ENCODE measurements at regions not wholly inside any gene's neighbourhood (a gene's known extent, or its start where the extent isn't known, plus 50 kb on each side); places are given as distances from the start of the nearest gene placed in this dataset.
A peak's percentile ranks its signal among the peaks of the same experiment; 100 is the strongest.
"Not testable (repeated sequence)": the region's sequence is repeated elsewhere in the genome, so short reads cannot be mapped to it uniquely, and the experiment has no call there.

DNA sequence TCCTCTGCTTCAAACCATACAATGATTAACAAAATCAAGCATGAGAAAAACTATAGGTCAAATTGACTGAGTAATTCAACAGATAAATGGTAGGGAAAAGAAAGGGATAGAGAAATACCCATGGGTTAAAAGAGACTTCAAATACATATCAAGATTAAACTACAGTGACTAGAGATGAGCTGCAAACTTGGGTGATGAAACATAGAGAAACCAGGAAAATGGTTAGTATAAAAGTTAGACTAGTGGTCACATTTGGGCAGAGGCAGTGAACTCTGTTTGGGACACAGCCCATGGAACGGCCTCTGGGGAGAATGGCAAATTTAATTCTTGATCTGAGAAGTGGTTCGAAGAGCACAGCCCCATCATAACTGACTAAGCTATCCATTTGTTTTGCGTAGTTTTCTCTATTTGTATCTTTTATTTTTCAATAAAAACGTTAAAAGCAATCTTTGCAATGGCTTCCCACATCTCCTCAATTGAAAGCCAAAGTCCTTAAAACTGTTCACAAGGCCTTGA, 99.4 kb downstream of the APIP start:
- no peaks in the 10 kb centered on the region for H3K36me3 ChIP-seq (ENCODE audit: control insufficient read depth, insufficient read depth, low read length)
- no peak overlapping the region for H3K27ac ChIP-seq (ENCODE audit: low read depth, low read length, severe bottlenecking)
- WGBS, 2 experiments (ENCODE audit: insufficient coverage in 2 of 2) = 80 to 97% methylated on average over 2 to 4 of the region's 4 CpGs
- H3K4me3 ChIP-seq (ENCODE audit: extremely low read depth, insufficient read depth, low read length, poor library complexity, severe bottlenecking) = no peak overlapping the region
- H3K9me3 ChIP-seq (ENCODE audit: control insufficient read depth, low read length) = peaks cover 6% of the 10 kb centered on the region
- no peaks in the 10 kb centered on the region for H3K4me1 ChIP-seq (ENCODE audit: control insufficient read depth, insufficient read depth, low read length, poor library complexity, severe bottlenecking)

DNA sequence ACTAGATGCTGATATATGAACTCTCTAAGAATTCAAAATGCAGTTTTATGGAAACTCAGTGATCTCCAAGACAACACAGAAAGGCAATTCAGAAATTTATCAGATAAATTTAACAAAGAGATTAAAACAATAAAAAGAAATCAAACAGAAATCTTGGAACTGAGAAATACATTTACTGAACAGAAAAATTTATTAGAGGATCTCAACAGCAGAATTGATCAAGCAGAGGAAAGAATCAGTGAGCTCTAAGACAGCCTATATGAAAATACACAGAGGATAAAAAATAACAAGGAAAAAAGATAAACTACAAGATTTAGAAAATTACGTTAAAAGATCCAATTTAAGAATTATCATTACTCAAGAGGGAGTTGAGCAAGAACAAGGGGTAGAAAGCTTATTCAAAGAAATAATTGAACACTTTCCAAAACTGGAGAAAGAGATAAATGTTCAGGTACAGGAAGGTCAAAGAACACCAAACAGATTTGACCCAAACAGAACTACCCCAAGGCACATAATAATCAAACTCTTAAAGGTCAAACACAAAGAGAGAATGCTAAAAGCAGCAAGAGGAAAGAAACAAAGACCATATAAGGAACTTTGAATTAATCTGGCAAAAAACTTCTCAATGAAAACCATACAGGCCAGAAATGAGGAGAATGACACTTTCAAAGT, 103.1 kb downstream of the APIP start:
- no peak overlapping the region for H3K4me3 ChIP-seq (ENCODE audit: extremely low read depth, insufficient read depth, low read length, poor library complexity, severe bottlenecking)
- peaks cover 4% of the 10 kb centered on the region for H3K4me1 ChIP-seq (ENCODE audit: control insufficient read depth, insufficient read depth, low read length, poor library complexity, severe bottlenecking)
- H3K27ac ChIP-seq (ENCODE audit: low read depth, low read length, severe bottlenecking) = no peak overlapping the region
- no peaks in the 10 kb centered on the region for H3K36me3 ChIP-seq (ENCODE audit: control insufficient read depth, insufficient read depth, low read length)
- no peaks in the 10 kb centered on the region for H3K9me3 ChIP-seq (ENCODE audit: control insufficient read depth, low read length)
- WGBS, 2 experiments (ENCODE audit: insufficient coverage in 2 of 2) = no CpG with 5 or more reads among the region's 1 CpG

DNA sequence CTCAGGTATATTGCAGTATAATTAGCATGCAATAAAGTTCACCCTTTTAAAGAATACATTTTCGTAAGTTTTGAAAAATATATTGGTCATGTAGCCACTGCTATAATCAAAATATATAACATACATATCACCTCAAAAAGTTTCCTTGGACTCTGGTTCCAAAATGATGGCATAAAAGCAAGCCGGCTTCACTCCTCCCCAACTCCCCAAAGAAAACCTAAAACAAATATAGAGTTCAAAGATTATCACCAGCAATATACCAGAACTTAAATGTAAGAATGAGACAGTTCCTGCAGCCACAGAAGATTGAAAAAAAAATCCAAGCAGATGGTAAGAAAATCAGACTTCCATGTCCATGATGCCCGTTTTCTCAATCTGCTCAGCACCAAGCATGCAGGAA, 104.3 kb downstream of the APIP start:
- no peaks in the 10 kb centered on the region for H3K36me3 ChIP-seq (ENCODE audit: control insufficient read depth, insufficient read depth, low read length)
- no peak overlapping the region for H3K27ac ChIP-seq (ENCODE audit: low read depth, low read length, severe bottlenecking)
- 100% methylated on average over 1 of the region's 3 CpGs; no CpG with 5 or more reads in 1 of the 2 experiments for WGBS, 2 experiments (ENCODE audit: insufficient coverage in 2 of 2)
- no peak overlapping the region for H3K4me3 ChIP-seq (ENCODE audit: extremely low read depth, insufficient read depth, low read length, poor library complexity, severe bottlenecking)
- H3K4me1 ChIP-seq (ENCODE audit: control insufficient read depth, insufficient read depth, low read length, poor library complexity, severe bottlenecking) = peaks cover 4% of the 10 kb centered on the region
- H3K9me3 ChIP-seq (ENCODE audit: control insufficient read depth, low read length) = no peaks in the 10 kb centered on the region

DNA sequence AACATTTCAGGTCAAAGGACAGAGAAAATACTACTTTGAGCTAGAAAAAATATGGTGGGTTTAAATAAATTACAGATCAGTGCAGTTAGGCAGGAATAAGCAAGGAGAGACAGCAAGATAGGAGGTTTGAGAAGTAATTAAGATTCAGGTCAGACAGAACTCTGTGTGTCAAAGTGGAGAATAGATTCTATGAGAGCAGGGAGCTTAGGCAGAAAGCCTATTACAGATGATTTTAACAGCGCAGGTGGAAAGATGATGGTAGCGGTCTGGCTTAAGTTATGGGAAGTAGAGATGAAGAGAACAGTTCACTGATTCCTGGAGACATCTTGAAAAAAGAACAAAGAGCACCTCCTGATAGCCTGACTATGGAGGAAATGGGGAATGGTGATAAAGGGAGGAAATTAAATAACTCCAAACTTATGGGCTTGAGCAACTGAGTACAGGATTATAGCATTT, 106.0 kb downstream of the APIP start:
- H3K36me3 ChIP-seq (ENCODE audit: control insufficient read depth, insufficient read depth, low read length) = no peaks in the 10 kb centered on the region
- H3K27ac ChIP-seq (ENCODE audit: low read depth, low read length, severe bottlenecking) = peak overlapping the region; percentile 60
- 86 to 97% methylated on average over 2 of the region's 2 CpGs for WGBS, 2 experiments (ENCODE audit: insufficient coverage in 2 of 2)
- H3K9me3 ChIP-seq (ENCODE audit: control insufficient read depth, low read length) = no peaks in the 10 kb centered on the region
- no peak overlapping the region for H3K4me3 ChIP-seq (ENCODE audit: extremely low read depth, insufficient read depth, low read length, poor library complexity, severe bottlenecking)
- peaks cover 4% of the 10 kb centered on the region for H3K4me1 ChIP-seq (ENCODE audit: control insufficient read depth, insufficient read depth, low read length, poor library complexity, severe bottlenecking)

DNA sequence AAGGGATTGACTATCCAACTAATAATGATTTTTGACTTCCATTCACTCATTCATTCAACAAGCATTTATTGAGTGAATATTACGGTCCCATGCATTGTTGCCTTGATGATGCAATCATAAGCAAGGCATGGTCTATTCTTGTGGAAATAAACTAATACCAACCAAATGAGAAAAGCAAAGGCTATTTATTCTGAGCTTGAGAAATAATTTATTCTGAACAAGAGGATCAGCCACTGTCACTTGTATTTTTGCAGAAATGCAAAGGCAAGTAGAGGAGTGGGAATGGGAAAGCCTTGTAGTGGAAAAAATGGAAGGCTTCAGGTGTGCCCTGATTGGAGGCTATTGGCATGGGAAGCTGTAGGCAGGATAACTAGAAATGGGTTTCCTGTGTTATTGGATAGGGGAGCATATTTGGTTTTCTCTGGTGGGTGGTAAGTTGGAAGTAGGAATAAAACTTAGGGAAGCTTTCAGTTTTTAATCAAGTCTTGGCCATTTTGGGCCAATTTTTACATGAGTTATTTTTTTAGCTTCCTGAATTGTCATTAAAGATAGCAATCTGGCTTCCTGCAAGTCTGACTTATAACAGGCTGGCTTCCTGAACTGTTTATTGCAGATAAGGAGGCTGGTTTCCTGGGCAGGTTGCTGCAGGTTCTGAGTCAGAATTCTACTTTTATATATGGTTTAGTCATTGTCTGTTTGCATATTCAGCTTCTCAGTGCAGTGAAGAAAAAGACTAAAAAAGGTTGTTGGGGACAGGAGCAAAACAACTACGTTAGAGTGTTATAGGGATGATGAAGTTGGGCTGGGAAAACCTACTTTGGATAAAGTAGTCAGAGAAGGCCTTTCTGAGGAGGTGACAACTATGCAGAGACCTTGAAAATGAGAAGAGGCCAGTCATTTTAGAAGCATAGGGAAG, 106.7 kb downstream of the APIP start:
- Histone ChIP-seq H3K36me3 (ENCODE audit: control insufficient read depth, insufficient read depth, low read length) (no peaks in the 10 kb centered on the region), H3K4me1 (ENCODE audit: control insufficient read depth, insufficient read depth, low read length, poor library complexity, severe bottlenecking) (peaks cover 4% of the 10 kb centered on the region), H3K27ac (ENCODE audit: low read depth, low read length, severe bottlenecking) (peak overlapping the region; percentile 60), H3K9me3 (ENCODE audit: control insufficient read depth, low read length) (no peaks in the 10 kb centered on the region), H3K4me3 (ENCODE audit: extremely low read depth, insufficient read depth, low read length, poor library complexity, severe bottlenecking) (no peak overlapping the region)
- 86 to 100% methylated on average over 1 of the region's 2 CpGs for WGBS, 2 experiments (ENCODE audit: insufficient coverage in 2 of 2)

DNA sequence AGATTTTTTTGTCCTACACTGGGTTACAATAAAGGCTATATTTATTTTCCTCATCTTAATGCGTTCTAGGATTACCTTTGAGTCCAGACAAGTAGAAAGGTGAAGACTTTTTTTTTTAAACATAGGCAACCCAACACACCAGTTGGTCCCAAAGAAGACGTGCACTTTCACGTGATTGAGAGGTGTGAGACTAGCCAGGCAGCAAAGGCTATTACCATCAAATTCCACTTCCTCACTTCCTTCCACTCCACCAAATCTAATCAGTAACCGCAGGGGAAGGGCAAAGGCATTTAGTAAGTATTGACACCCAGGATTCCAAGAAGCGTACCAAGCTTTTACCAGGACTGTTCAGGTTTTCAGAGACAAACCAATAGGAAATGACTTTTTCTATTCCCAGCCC, 109.3 kb downstream of the APIP start:
- H3K36me3 ChIP-seq (ENCODE audit: control insufficient read depth, insufficient read depth, low read length) = no peaks in the 10 kb centered on the region
- peaks cover 4% of the 10 kb centered on the region for H3K4me1 ChIP-seq (ENCODE audit: control insufficient read depth, insufficient read depth, low read length, poor library complexity, severe bottlenecking)
- H3K4me3 ChIP-seq (ENCODE audit: extremely low read depth, insufficient read depth, low read length, poor library complexity, severe bottlenecking) = no peak overlapping the region
- H3K9me3 ChIP-seq (ENCODE audit: control insufficient read depth, low read length) = no peaks in the 10 kb centered on the region
- 87 to 100% methylated on average over 1 to 4 of the region's 5 CpGs for WGBS, 2 experiments (ENCODE audit: insufficient coverage in 2 of 2)
- no peak overlapping the region for H3K27ac ChIP-seq (ENCODE audit: low read depth, low read length, severe bottlenecking)

DNA sequence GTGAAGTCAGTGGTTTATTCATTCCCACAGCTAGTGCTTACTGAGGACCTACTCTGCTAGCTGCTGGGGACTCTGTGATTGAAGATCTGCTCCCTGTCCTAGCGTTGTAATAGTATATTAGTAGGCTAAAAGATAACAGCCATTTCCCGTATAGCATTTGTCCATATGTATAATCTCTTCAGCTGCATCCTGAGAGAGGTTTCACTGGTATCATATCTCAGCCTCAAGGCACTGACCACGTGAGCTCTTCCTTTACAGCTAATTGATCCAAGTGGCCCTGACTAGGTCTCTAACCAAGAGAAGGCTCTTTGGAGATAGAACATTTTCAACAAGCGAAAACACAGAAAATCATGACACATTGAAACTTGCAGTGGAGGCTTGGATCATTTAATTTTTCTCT, 110.2 kb downstream of the APIP start:
- 91 to 100% methylated on average over 2 to 3 of the region's 4 CpGs for WGBS, 2 experiments (ENCODE audit: insufficient coverage in 2 of 2)
- H3K4me1 ChIP-seq (ENCODE audit: control insufficient read depth, insufficient read depth, low read length, poor library complexity, severe bottlenecking) = peaks cover 4% of the 10 kb centered on the region
- no peak overlapping the region for H3K27ac ChIP-seq (ENCODE audit: low read depth, low read length, severe bottlenecking)
- H3K4me3 ChIP-seq (ENCODE audit: extremely low read depth, insufficient read depth, low read length, poor library complexity, severe bottlenecking) = no peak overlapping the region
- H3K36me3 ChIP-seq (ENCODE audit: control insufficient read depth, insufficient read depth, low read length) = no peaks in the 10 kb centered on the region
- H3K9me3 ChIP-seq (ENCODE audit: control insufficient read depth, low read length) = no peaks in the 10 kb centered on the region

DNA sequence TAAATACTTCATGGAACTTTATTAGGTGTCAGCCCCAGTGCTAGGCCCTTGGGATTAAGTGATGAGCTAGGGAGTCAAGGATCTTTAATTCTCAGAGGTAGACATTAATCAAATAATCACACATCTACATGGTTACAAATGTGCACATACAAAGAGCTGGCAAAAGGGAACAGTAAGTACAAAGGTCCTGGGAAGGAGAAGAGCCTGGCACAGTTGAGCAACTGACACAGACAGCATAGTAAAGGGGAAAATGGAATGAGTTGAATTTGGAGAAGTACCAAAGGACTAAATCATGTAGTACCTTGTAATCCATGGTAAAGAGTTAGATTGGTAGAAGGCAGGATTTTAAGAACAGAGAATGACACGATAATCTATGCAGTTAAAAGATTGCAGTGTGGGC, 116.3 kb downstream of the APIP start:
- Histone ChIP-seq H3K36me3 (ENCODE audit: control insufficient read depth, insufficient read depth, low read length) (no peaks in the 10 kb centered on the region), H3K4me3 (ENCODE audit: extremely low read depth, insufficient read depth, low read length, poor library complexity, severe bottlenecking) (no peak overlapping the region), H3K4me1 (ENCODE audit: control insufficient read depth, insufficient read depth, low read length, poor library complexity, severe bottlenecking) (no peaks in the 10 kb centered on the region), H3K9me3 (ENCODE audit: control insufficient read depth, low read length) (peaks cover 2% of the 10 kb centered on the region), H3K27ac (ENCODE audit: low read depth, low read length, severe bottlenecking) (no peak overlapping the region)
- 100% methylated on average over 1 of the region's 1 CpG for WGBS, 2 experiments (ENCODE audit: insufficient coverage in 2 of 2)

DNA sequence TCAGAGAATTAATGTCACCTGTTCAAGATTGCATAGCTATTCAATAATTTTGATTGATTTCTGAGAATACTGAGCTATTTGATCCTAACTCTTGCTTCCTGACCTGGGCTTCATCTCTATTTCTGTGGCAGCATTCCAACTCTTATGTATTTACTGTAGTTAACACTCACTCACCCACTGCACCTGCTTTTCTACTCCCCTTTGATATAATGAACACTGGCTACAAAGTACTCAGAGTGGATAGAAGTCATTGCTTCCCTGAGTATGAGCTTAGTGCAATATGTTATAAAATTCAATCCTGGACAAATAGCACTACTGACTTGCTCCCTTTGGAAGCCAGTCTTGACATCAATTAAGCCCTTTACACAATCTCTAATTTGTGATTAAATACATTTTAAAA, 117.2 kb downstream of the APIP start:
- Histone ChIP-seq H3K4me3 (ENCODE audit: extremely low read depth, insufficient read depth, low read length, poor library complexity, severe bottlenecking) (no peak overlapping the region), H3K9me3 (ENCODE audit: control insufficient read depth, low read length) (peaks cover 2% of the 10 kb centered on the region), H3K4me1 (ENCODE audit: control insufficient read depth, insufficient read depth, low read length, poor library complexity, severe bottlenecking) (no peaks in the 10 kb centered on the region), H3K36me3 (ENCODE audit: control insufficient read depth, insufficient read depth, low read length) (no peaks in the 10 kb centered on the region), H3K27ac (ENCODE audit: low read depth, low read length, severe bottlenecking) (no peak overlapping the region)

DNA sequence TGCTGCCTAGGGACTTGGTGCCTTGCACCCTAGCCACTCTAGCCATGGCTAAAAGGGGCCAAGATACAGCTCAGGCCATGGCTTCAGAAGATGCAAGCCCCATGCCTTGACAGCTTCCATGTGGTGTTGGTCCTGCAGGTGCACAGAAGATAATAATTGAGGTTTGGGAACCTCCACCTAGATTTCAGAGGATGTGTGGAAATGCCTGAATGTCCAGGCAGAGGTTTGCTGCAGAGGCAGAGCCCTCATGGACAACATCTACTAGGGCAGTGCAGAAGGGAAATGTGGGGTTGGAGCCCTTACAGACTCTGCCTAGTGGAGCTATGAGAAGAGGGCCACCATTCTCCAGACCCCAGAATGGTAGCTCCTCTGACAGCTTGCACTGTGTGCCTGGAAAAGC, 118.7 kb downstream of the APIP start:
- not testable (repeated sequence) for H3K36me3 ChIP-seq (ENCODE audit: control insufficient read depth, insufficient read depth, low read length); H3K27ac ChIP-seq (ENCODE audit: low read depth, low read length, severe bottlenecking); H3K4me3 ChIP-seq (ENCODE audit: extremely low read depth, insufficient read depth, low read length, poor library complexity, severe bottlenecking); H3K4me1 ChIP-seq (ENCODE audit: control insufficient read depth, insufficient read depth, low read length, poor library complexity, severe bottlenecking); H3K9me3 ChIP-seq (ENCODE audit: control insufficient read depth, low read length)

DNA sequence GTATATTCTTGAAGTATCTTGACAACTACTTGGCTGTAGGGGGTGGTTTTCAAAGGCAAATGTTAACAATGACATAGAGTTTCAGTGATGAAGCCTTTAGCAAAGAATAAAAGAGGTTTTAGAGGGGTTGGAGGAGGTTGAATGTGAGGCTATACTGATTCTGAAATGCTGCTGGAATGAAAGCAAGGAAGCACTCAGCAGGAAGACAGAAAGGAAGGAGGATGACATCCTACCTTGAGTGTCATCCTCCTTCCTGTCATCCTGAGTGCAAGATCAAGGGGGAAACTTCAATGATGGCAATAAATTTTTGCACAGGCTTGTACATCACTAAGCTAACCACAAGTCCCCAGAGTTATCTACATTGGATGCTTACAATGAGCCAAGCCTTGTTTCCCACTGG, 120.5 kb downstream of the APIP start:
- Histone ChIP-seq H3K4me3 (ENCODE audit: extremely low read depth, insufficient read depth, low read length, poor library complexity, severe bottlenecking) (no peak overlapping the region), H3K4me1 (ENCODE audit: control insufficient read depth, insufficient read depth, low read length, poor library complexity, severe bottlenecking) (no peaks in the 10 kb centered on the region), H3K9me3 (ENCODE audit: control insufficient read depth, low read length) (peaks cover 2% of the 10 kb centered on the region), H3K36me3 (ENCODE audit: control insufficient read depth, insufficient read depth, low read length) (no peaks in the 10 kb centered on the region), H3K27ac (ENCODE audit: low read depth, low read length, severe bottlenecking) (no peak overlapping the region)

Data from mesodermal cell (in vitro differentiated cells).